ENCODE measurements at regions not wholly inside any gene's neighbourhood (a gene's known extent, or its start where the extent isn't known, plus 50 kb on each side); places are given as distances from the start of the nearest gene placed in this dataset.

DNA sequence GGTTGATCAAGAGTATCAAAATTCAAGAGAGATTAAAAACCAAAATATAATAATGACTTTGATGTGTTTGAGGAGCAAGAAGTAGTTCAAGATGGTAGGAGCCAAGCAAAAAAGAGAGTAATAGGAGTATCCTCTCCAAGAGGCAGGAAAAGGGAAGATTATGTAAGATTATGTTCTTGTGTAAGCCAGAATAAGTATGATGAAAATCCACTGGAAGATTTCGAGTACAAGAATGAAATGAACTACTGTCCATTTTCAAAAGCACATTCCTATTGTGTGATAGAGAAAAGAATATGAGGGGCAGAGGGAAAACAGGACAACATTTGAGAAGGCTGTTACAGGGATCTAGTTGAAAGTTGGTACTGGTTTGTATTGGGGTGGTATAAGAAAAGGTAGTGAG is 659.6 kb upstream of the INTU start:
- TF ChIP-seq, protein P1, sequence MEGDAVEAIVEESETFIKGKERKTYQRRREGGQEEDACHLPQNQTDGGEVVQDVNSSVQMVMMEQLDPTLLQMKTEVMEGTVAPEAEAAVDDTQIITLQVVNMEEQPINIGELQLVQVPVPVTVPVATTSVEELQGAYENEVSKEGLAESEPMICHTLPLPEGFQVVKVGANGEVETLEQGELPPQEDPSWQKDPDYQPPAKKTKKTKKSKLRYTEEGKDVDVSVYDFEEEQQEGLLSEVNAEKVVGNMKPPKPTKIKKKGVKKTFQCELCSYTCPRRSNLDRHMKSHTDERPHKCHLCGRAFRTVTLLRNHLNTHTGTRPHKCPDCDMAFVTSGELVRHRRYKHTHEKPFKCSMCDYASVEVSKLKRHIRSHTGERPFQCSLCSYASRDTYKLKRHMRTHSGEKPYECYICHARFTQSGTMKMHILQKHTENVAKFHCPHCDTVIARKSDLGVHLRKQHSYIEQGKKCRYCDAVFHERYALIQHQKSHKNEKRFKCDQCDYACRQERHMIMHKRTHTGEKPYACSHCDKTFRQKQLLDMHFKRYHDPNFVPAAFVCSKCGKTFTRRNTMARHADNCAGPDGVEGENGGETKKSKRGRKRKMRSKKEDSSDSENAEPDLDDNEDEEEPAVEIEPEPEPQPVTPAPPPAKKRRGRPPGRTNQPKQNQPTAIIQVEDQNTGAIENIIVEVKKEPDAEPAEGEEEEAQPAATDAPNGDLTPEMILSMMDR (conservative IDR thresholded peaks at IDR 0.05 in 1 of 2, IDR thresholded peaks at IDR 0.05 in 1 of 2; ENCODE audit: low read depth in 1 of 2, low read length in 2 of 2) = no peak
- TF ChIP-seq EZH2 (IDR thresholded peaks at IDR 0.05; ENCODE audit: low read length, missing control alignments) = no peak

Data from fibroblast of lung (primary cell).